NCI-H2029 treated with DMSO at 0.1 percent for 48 hours (cell line): ENCODE measurements at regions not wholly inside any gene's neighbourhood (a gene's known extent, or its start where the extent isn't known, plus 50 kb on each side); places are given as distances from the start of the nearest gene placed in this dataset.

Experiments used
- DNase-seq: peaks from one replicate; lab custom pipeline; 2025; lab: John Stamatoyannopoulos, UW

DNA sequence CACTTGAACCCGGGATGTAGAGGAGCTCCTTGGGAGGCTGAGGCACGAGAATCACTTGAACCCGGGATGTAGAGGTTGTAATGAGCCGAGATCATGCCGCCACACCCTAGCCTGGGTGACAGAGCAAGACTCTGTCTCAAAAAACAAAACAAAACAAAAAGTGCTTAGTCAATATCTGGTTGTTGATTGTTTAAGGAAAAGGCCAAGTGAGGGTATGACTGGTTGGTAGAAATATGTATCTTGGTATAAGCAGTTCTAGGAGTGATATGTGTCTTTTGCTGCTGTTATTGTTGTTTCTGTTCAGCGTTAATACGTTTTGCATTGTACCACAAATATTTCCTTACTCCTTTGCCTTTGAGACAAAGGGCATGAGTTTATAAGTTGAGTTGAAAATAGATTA, 210.7 kb upstream of the DMRT1 start:
- DNase-seq = no peak

DNA sequence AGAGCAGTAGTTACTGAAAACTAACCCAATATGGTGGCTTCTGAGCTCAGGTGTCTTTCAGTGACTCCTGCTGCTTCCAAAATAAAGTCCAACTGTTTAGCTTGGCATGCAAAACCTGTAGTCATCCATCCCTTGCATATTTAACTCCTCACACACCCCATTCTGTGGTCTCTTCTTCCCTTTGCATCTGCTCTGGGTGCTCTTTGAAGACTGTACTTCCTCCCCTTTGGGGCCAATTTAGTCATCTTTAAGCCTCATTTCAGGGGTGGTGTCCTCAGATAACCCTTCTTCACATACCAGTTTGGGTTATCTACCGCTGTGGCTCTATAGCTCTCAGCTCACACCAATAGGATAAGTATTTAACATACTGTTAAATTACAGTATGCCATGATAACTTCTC, 209.9 kb upstream of the DMRT1 start:
- DNase-seq = no peak

DNA sequence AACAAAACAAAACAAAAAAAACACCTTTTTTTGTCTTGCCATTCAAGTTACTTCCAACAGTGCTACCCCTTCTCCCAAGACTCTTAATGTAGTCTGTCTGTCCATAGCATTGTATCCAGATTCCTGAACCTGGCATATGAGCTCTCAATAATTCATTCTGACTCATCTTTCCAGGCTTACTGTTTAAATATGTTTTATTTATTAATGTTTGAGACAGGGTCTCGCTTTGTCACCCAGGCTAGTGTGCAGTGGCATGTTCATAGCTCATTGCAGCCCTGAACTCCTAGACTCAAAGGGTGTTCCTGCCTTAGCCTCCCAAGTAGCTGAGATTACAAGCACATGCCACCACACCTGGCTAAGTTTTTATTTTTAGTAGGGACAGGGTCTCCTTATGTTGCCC, 208.0 kb upstream of the DMRT1 start:
- no peak for DNase-seq

DNA sequence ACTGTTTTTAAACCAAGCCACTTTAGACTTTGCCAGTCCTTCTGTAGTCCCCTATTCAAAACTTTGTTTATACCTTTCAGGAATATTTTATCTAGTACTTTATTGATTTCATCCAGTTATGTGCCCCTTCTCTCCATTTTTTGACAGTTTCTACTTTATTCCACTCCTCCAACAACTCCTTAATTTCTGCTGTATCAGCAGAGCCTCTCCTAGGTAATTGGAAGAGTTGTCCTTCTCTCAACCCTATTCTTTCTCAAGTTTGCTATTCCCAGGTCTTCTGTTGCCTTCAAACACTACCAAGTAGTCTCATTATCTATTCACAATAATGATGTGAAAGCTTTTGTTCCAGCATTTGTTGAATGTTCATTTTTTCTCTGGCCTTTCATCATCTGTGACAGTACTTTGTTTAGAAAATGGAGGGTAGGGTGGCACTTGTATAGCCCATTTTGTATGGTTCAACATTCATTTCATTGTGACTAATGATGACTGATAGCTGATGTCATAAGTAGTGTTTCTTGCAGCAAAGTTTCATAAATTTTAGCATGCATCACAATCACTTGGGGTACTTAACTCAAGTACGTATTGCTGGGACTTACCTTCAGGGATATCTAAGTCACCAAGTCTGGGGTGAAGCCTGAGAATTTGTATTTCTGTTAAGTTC, 204.4 kb upstream of the DMRT1 start:
- no peak for DNase-seq

DNA sequence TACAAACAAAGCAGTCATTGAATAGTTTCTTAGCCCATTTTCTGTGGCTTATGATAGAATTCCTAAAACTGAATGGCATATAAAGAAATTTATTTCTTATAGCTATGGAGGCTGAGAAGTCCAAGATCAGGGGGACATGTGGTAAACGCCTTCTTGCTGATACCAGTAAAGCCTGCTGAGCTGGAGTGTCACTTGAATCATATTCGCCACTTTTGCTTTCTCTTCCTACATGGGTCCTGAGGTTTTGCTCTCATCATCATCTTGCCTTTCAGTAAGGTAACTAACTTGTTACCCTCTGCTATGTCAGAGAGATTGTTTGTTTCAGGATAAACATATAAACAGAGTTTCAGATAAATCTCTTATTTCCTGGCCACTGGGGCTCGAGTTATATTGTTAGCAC, 203.3 kb upstream of the DMRT1 start:
- no peak for DNase-seq

DNA sequence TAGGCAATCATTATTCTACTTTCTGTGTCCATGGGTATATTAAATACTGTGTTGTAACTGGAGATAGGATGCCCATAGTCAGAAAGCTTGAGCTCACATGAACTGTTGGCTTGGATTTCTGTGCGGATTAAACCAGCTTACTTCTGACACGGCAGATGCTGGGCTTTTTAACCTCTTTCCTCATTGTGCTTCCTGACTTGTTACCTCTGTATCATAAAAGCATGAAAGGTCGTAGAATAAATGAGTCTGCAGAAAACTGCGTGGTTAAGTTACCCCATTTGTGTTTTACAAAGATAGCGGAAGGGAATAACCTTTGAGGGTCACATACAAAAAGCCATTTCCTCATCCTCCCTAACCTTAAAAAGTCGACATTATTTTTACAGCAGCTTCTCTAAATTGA, 199.5 kb upstream of the DMRT1 start:
- no peak for DNase-seq

DNA sequence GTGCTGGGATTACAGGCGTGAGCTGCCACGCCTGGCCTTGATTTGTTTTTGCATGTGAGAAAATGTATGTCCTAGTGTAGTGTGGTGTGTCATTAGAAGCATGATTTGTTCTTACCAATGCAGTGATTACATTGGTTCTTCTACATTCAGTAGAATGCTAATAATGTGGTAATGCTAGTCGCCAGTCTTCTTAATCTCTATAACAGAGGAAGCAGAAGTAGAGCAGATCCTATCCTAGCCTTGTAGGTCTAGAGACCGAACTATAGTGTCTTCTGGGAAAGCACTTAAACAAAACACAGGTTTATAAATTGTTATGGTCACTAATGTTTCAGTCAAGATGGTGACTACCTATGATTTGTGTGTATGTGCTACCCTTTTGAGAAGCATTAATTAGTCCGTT, 197.5 kb upstream of the DMRT1 start:
- no peak for DNase-seq

DNA sequence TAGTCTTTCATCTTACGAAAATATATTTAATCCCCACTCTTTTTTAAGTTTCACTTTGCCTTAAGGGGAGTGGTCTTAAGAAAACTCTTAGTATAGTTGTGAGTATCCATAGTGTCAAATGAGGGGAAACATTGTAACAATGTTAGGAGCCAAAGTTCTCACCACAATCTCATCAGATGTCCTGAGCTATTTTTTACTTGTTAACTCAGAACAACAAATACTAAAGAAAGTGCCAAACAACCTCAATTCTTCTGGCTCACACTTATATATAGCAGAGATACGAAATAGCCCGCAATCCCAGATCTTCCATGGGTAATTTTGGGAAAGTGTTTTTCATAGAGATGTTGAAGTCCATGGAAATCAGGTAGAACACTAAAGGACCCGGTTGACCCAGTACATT, 194.0 kb upstream of the DMRT1 start:
- no peak for DNase-seq

DNA sequence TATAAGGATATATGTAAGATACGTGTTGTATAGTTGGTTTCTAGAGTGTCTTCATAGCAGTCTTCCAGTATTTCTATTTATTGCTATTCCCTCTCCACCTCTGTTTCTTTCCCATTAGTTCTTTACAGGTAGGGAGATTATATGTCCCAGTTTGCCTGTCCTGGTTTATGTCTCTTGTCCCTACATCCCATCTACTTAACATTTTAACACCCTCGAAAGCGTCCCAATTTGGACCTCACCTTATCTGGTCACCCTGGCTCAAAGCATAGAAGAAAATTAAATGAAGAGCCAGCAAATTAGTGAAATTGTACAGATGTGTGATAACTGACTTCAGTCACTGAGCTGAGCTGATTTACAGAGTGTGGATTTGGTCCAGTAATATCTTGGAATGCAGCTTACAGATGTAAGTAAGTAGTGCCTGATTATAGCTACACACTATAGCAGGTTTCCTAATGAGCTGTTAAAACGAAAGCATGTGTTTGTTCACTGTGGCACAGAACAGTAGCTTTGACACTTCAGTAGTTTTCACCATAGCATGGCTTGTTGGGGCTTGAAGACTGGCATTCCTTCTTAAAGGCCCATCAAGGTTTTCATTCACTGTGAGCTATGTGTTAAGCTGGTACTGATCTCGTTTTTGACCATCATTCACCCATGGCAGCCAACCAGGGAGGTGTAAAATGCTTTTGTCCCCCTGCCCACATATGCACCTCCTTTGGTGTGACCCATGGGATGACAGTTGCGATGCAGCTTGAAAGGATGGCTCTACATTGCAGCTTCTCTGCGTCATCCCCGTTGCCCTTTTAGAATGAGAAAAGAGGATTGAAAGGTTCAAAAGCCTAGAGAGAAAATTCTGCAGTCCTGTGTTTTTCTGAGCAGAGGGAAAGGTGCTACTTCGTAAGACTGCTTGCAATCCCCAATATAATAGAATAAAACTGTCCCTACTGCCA, 192.1 kb upstream of the DMRT1 start:
- DNase-seq = no peak

DNA sequence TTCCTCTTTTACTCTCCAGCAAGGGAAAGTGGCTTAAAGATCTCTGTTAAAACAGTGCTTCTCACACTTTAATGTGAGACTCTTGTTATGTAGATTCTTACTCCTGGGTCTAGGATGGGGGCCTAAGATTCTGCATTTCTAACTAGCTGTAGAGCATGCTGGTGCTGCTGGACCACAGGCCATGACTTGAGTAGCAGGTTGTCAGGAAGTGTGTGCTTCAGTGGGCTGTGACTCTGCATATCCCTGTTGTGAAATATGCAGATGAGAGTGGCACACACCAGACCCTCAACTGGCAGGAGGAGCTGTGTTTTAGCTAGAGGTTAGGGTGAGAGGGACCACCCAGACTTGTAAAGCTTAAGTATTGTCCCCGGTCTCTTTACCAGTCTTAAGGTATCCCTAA, 191.1 kb upstream of the DMRT1 start:
- no peak for DNase-seq

DNA sequence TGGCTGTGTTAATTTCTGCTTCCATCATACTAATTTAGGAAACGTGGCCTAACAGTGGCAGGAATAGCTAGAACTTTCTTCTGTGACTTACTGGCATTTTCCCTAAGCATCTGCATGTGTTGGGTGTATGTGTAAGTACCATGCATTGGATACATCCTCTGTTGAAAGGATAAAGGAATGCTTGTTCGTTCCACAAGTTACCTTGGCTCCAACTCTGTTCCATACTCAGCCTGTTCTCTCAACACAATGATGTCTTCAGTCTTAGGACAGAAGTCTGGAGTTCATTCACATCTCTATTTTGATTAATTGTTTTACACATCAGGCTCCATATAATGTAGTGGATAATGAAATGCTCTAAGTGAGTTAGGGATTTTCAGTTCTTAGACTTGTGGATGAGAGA, 190.1 kb upstream of the DMRT1 start:
- no peak for DNase-seq

DNA sequence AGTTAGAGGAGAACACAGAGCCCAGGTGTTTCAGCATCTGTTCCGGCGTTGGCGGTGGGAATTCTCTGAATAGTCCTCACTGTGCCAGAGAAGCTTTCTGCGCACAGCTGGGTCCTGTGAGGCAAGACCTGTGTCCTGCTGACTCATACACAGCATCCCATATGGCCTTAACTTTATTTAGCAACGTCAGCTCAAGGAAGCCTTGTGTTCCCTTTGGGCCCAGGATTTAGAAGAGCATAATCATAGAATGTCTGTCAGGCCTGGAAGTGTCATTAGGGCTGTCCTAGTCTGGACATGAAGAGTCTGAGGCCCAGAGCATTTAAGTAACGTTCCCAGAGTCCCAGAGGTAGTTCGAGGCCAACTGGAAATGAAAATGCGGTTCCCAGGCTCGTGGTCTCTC, 188.6 kb upstream of the DMRT1 start:
- DNase-seq = no peak

DNA sequence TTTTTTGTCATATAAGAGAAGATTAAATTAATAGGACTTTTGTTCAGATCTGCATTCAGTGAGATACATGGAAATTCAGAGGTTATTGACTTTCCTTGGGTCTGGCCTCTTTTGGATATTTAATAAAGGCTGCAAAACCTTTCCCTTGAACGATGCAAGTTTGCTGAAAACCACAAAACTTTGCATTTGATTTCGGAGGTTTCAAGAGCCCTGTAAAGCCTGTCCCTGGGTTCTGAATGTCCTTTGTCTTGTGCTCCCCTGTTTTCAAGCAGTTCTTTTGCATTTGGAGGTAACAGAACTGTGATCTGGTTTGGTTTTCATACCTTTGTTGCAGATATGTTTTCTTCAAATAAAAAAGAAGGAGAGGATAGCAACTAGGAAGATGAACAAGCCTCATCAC, 188.1 kb upstream of the DMRT1 start:
- no peak for DNase-seq

DNA sequence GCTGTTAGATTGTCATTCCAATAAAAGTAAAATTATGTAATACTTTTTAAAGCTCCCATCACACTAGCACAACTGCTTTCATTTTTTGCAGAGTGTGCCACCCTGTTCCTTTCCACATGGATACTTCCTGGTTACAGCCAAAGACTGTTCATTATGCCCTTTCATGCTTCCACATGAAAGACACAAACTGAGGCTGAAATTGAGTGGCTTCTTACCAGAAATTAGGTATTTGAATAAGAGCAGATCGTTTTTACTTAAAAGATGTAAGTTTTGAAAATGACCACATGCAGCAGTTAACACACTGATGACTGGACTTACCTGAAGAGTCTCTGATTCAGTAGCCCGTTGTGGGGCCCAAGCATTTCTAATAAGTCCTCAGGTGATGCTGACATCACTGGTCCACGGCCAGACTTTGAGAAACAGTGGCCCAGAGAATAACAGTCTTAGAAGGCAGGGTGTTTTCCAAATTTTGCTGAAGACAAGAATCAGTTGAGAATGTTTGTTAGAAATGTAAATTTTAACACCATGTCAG, 187.6 kb upstream of the DMRT1 start:
- DNase-seq = no peak

DNA sequence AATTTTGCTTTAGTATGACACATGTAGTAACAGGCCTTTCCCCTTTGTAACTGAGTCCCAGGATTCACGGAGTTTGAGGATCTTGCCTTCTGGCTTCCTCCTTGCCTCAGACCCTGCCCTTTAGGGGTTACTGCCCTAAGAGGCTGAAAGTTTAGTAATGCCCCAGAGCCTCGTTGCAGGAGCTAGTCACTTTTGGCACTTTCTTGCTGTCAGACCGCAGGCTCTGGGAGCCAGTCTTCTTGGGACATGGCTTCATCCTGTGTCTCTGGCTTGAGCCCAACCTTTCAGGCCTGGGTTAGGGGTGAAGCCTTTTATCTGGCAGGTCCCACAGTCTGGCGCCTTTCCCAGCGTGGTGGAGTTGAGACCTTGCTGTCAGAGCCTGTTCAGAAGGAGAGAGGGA, 185.6 kb upstream of the DMRT1 start:
- DNase-seq = no peak

DNA sequence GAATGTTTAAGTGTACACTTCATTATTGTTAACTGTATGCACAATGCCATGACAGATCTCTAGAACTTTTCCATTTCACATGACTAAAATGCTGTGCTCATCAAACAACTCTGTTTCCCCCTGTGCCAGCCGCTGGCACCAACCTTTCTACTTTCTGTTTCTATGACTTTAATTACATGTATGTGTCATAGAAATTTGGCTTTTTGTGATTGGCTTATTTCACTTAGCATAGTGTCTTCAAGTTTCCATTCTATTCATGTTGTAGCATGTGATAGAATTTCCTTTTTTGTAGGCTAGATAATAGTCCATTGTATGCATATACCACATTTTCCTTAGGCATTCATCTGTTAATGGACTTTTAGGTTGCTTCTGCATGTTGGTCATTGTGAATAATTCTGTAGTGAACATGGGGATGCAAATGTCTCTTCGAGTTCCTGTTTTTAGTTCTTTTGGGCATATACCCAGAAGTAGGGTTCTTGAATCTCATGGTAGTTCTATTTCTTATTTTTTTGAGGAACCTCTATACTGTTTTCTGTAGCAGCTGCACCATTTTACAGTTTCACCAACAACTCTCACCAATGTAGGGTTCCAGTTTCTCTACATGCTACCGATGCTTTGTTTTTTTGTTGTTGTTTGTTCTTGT, 184.4 kb upstream of the DMRT1 start:
- no peak for DNase-seq

DNA sequence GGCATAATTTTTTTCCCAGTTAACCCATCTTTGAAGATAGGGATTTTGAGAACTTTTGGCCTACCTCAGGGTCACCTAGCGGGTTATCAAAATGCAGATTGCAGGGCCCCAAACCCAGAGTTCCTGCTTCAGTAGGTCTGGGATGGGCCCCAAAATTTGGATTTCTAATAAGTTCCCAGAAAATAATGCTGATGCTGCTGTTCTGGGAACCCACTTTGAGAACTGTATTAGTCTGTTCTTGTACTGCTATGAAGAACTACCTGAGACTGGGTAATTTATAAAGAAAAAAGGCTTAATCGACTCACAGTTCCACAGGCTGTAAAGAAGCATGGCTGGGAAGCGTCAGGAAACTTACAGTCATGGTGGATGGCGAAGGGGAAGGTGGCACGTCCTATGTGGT, 182.2 kb upstream of the DMRT1 start:
- no peak for DNase-seq

DNA sequence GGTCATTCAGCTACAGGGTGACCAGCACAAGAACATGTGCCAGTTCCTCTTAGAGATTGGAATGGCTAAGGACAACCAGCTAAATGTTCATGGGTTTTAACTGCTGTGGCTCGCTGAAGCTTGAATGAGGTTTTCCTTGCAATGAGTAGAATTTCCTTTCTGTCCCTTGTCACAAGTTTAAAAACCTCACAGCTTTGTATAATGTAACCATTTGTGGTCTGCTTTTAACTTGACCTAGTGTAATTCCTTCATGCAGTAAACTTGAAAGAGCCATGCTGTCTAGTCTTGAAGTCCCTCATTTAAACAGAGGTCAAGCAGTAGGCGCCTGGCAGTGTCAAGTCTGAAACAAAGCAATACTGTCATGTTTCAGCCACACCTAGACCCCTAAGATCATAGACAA, 181.3 kb upstream of the DMRT1 start:
- no peak for DNase-seq

DNA sequence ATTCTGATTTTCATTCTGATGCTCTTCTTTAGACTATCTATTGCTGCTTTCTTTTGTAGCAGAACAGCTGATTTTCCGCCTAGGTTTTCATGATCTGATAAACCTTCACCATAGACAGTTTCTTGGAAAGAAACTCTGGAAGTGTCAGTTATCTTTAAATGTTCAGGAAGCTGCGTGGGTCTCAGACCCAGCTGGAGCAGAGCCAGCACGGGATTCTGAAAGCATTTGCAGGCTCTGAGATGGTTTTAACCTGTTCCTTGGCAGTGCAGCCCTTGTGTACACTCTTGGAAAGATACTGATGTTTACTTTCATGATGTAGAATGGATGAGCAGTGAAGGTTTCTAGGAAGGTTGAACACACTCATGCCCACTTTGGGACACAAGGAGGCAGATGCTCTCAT, 178.0 kb upstream of the DMRT1 start:
- no peak for DNase-seq

DNA sequence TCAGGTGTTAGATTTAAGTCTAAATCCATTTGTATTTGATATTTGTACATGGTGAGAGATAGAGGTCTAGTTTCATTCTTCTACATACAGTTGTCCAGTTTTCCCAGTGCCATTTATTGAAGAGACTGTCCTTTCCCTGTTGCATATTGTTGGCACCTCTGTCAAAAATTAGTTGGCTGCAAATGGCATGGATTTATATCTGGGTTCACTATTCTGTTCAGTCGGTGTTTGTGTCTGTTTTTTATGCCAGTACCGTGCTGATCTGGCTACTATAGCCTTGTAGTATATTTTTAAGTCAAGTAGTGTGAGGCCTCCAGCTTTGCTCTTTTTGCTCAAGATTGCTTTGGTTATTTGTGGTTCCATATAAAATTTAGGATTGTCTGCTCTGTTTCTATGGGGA, 176.2 kb upstream of the DMRT1 start:
- DNase-seq = no peak

DNA sequence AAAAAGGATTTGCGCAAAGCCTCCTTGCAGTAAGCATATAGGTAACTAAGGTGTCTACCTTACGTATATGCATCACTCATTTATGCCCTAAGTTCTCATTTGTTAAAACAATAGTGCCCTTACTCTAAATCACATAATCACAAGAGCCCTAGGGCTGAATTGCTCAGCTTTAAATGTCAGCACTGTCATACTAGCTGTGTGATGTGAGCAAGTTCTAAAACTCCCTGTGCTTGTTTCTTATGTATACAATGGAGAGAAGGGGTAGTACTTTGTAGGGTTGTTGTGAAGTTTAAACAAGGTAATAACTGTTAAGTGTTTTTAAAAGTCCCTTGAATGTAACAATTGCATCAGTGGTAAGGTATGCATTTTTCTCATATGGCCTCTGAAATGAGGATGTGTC, 169.5 kb upstream of the DMRT1 start:
- DNase-seq = no peak

DNA sequence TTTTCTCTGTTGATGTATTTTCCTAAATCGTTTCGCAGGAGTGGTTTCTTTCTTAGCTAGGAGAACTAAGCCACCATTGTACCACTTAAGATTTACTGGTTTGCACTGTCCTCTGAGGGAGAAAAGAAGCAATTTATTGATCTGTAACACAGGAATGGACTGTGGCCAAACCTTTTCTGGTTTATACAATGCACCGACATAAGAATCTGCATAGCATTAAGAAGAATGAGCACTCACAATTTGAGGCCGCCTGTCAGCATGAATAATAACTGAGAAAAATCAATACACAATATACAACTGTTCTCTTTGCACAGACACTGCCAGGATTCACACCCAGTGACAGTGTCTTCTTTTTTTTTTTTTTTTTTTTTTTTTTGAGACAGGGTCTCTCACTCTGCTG, 168.6 kb upstream of the DMRT1 start:
- no peak for DNase-seq
